K562 (cell line): ENCODE measurements at regions not wholly inside any gene's neighbourhood (a gene's known extent, or its start where the extent isn't known, plus 50 kb on each side); places are given as distances from the start of the nearest gene placed in this dataset.

Experiments
- ATAC-seq: fragments of 200-7000 bp; cut with Tn5 transposase; 3 replicates; pipeline ENCODE4 v1.9.1; 2020; ENCODE audit warnings: moderate library complexity
- BruUV-seq: library from RNA; stranded (reverse); fragments of 400-500 nt; replicated peaks from 2 replicates; lab custom pipeline; 2021; lab: Mats Ljungman, UMichigan
- CTCF ChIA-PET: fragments of 300-600 bp; formaldehyde crosslinking; extraction: SDS; loops from one replicate; lab custom pipeline; 2021; ENCODE audit warnings: low intra/inter-chr PET ratio; lab: Yijun Ruan, JAX
- POLR2A ChIA-PET: fragments of 300-600, 350-650 bp; sonication (Branson Sonifier 250); formaldehyde crosslinking; extraction: SDS; loops from one replicate; lab custom pipeline; 2021; ENCODE audit warnings: antibody characterized with exemption, inconsistent platforms; lab: Yijun Ruan, JAX
- DNase-seq, 4 experiments: peaks; one replicate each; pipeline versions ENCODE4 v3.0.0 to v3.0.0-alpha.2; 2011 to 2018; ENCODE audit warnings: low spot score in 3 of 4, mixed read lengths in 3 of 4; ENCODE audit errors: extremely low read depth in 1 of 4
- FAIRE-seq: peaks from 2 replicates; lab custom pipeline; 2011; peaks lifted over from hg19 to GRCh38; lab: Jason Lieb, UNC
- H2AFZ ChIP-seq: 2 replicates; pipeline ENCODE4 v1.6.0; 2011; ENCODE audit warnings: low read depth, low read length, control low read depth, inconsistent platforms
- H3K27ac ChIP-seq: fragments of 200-600 bp; 3 replicates; pipeline ENCODE4 v1.8.0; 2011; ENCODE audit warnings: low read depth, mild to moderate bottlenecking, control low read depth, inconsistent platforms, low read length, moderate library complexity, mixed read lengths; ENCODE audit errors: extremely low read depth
- H3K27me3 ChIP-seq, 2 experiments: fragments of 300-600 bp in 1 of 2; 2 replicates in 1 of 2; 3 replicates in 1 of 2; pipeline versions ENCODE4 v1.6.0 to v1.8.0; 2011; ENCODE audit warnings: inconsistent platforms in 2 of 2, low read length in 2 of 2, mild to moderate bottlenecking in 1 of 2, mixed read lengths in 1 of 2, moderate library complexity in 1 of 2; ENCODE audit not compliant: control insufficient read depth in 2 of 2, insufficient read depth in 2 of 2
- H3K36me3 ChIP-seq: fragments of 300-600 bp; 3 replicates; pipeline ENCODE4 v1.8.0; 2011; ENCODE audit warnings: mild to moderate bottlenecking, low read length, inconsistent platforms; ENCODE audit not compliant: control insufficient read depth, insufficient read depth
- H3K4me1 ChIP-seq, 2 experiments: fragments of 200-600 bp in 1 of 2; replicated peaks in 1 of 2; 2 replicates in 1 of 2; 3 replicates in 1 of 2; pipeline versions ENCODE4 v1.5.1 to v1.8.0; 2011; ENCODE audit warnings: inconsistent platforms in 2 of 2, low read length in 2 of 2, mild to moderate bottlenecking in 1 of 2, mixed read lengths in 1 of 2, moderate library complexity in 1 of 2; ENCODE audit not compliant: control insufficient read depth in 2 of 2, insufficient read depth in 2 of 2
- H3K4me2 ChIP-seq: 2 replicates; pipeline ENCODE4 v1.6.1; 2011; ENCODE audit warnings: low read length, control low read depth, inconsistent platforms, mixed read lengths; ENCODE audit not compliant: insufficient read depth
- H3K4me3 ChIP-seq: fragments of 200-600 bp; sonication (generic), shearing (Covaris generic); 2 replicates; pipeline ENCODE4 v1.5.1; 2016; ENCODE audit warnings: control low read depth, inconsistent platforms
- H3K79me2 ChIP-seq: fragments of 200-600 bp; 3 replicates; pipeline ENCODE4 v1.8.0; 2011; ENCODE audit warnings: low read length, inconsistent platforms; ENCODE audit not compliant: control insufficient read depth, insufficient read depth
- H3K9ac ChIP-seq, 2 experiments: 2 replicates each; pipeline versions ENCODE4 v1.6.0 to v1.6.1; 2011; ENCODE audit warnings: low read depth in 2 of 2, low read length in 2 of 2, control low read depth in 1 of 2, inconsistent platforms in 1 of 2, mild to moderate bottlenecking in 1 of 2, mixed read lengths in 1 of 2; ENCODE audit not compliant: insufficient read depth in 1 of 2
- H3K9me1 ChIP-seq: one replicate; pipeline ENCODE4 v1.6.0; 2011; ENCODE audit warnings: inconsistent platforms, mild to moderate bottlenecking, low read length, moderate library complexity; ENCODE audit not compliant: control insufficient read depth, insufficient read depth
- H3K9me3 ChIP-seq: replicated peaks from 2 replicates; pipeline ENCODE4 v1.5.1; 2011; ENCODE audit warnings: low read depth, low read length, inconsistent platforms; ENCODE audit not compliant: control insufficient read depth, insufficient read depth
- H4K20me1 ChIP-seq: replicated peaks from 2 replicates; pipeline ENCODE4 v1.6.1; 2011; ENCODE audit warnings: low read length, inconsistent platforms, mixed read lengths; ENCODE audit not compliant: control insufficient read depth, insufficient read depth
- CBFB ChIP-seq: sonication (generic); formaldehyde crosslinking; IDR thresholded peaks from 2 replicates; pipeline ENCODE4 v1.4.0; 2020; ENCODE audit warnings: mild to moderate bottlenecking, missing genetic modification reagents
- CEBPB ChIP-seq: fragments of 450-650 bp; IDR thresholded peaks from 2 replicates; pipeline ENCODE4 v1.6.1; 2016; ENCODE audit warnings: missing genetic modification characterization, missing compliant biosample characterization
- CHD2 ChIP-seq: IDR thresholded peaks from 2 replicates; pipeline ENCODE4 v1.6.1; 2011; ENCODE audit warnings: low read depth, low read length
- ETV1 ChIP-seq: fragments of 450-650 bp; conservative IDR thresholded peaks from 2 replicates; pipeline ENCODE4 v1.6.1; 2016; ENCODE audit warnings: missing genetic modification characterization, control low read depth, low read depth, missing compliant biosample characterization
- GABPB2 ChIP-seq: fragments of 250-450 bp; sonication (Bioruptor Pico); conservative IDR thresholded peaks from 2 replicates; pipeline ENCODE4 v1.5.1; 2021; ENCODE audit warnings: mild to moderate bottlenecking
- GTF2E2 ChIP-seq: fragments of 200-800 bp; sonication (Bioruptor generic); IDR thresholded peaks from 2 replicates; pipeline ENCODE4 v1.6.1; 2016; ENCODE audit warnings: missing genetic modification characterization, missing compliant biosample characterization
- HCFC1 ChIP-seq: IDR thresholded peaks from 2 replicates; pipeline ENCODE4 v1.6.1; 2012; ENCODE audit warnings: low read depth, low read length, improper control_type of control experiment
- HDAC3 ChIP-seq: fragments of 450-650 bp; IDR thresholded peaks from 2 replicates; pipeline ENCODE4 v1.6.1; 2018; ENCODE audit warnings: borderline replicate concordance, mild to moderate bottlenecking, moderate library complexity; ENCODE audit not compliant: partially characterized antibody
- KHSRP ChIP-seq: fragments of 450-650 bp; IDR thresholded peaks from 2 replicates; pipeline ENCODE4 v1.6.1; 2017
- NR2F6 ChIP-seq: fragments of 450-650 bp; formaldehyde crosslinking; IDR thresholded peaks from 2 replicates; pipeline ENCODE4 v1.4.0; 2020; ENCODE audit warnings: mild to moderate bottlenecking
- STAG1 ChIP-seq: sonication (generic); formaldehyde crosslinking; IDR thresholded peaks from 2 replicates; pipeline ENCODE4 v1.5.0; 2020; ENCODE audit warnings: missing genetic modification reagents, borderline replicate concordance
- ZNF778 ChIP-seq: fragments of 450-650 bp; formaldehyde crosslinking; IDR thresholded peaks from 2 replicates; pipeline ENCODE4 v1.4.0; 2020; ENCODE audit warnings: mild to moderate bottlenecking, moderate library complexity
- WGBS: fragments of 100-300 bp; shearing (Covaris generic); methylation state at CpG from one replicate; pipeline ENCODE4 v1.1.6; 2016; ENCODE audit warnings: low coverage, mixed read lengths; ENCODE audit not compliant: insufficient coverage; ENCODE audit errors: missing lambda C conversion rate; 5-methylcytosine and 5-hydroxymethylcytosine counted together
- in situ Hi-C: fragments of 300-500 bp; cut with MboI; formaldehyde crosslinking; loops from 4 replicates; pipeline ENCODE4 v1.15.0; 2018; ENCODE audit warnings: inconsistent platforms, mixed read lengths
- intact Hi-C: fragments of 100-400 bp; cut with micrococcal nuclease; formaldehyde crosslinking; loops from 2 replicates; pipeline ENCODE4 v1.14.2; 2022
- TF ChIP-seq, protein P1 (sequence below): fragments of 250-450 bp; sonication (Bioruptor Pico); IDR thresholded peaks from 2 replicates; pipeline ENCODE4 v1.4.0; 2020; ENCODE audit warnings: mild to moderate bottlenecking, moderate library complexity
- TF ChIP-seq, protein P2 (sequence below), 2 experiments: fragments of 450-650 bp in 1 of 2; sonication (generic) in 1 of 2; formaldehyde crosslinking in 1 of 2; IDR thresholded peaks in 1 of 2; conservative IDR thresholded peaks in 1 of 2; 2 replicates each; pipeline versions ENCODE4 v1.6.1 to v1.8.1; 2016 to 2023; ENCODE audit warnings: mild to moderate bottlenecking in 2 of 2, moderate library complexity in 2 of 2, inconsistent platforms in 1 of 2, missing genetic modification reagents in 1 of 2

DNA sequence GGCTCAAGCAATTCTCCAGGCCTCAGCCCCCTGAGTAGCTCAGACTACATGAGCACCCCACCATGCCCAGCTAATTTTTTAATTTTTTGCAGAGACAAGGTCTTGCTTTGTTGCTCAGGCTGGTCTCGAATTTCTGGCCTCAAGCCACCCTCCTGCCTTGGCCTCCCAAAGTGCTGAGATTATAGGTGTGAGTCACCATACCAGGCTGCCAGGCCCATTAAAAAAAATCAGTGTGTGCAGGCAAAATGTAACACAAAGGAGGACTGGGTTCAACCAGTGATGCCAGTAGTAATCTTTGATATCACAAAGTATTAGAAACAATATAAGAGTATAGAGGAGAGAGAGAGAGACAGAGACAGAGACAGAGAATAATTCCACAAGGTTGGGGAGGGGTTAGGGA lies 322.7 kb downstream of the MSX2 start:
- H3K27ac ChIP-seq, result no peak overlapping the region
- H3K9ac ChIP-seq, result no peak overlapping the region
- no peak overlapping the region for H3K4me3 ChIP-seq
- in situ Hi-C loops (no loop called here), intact Hi-C loops (no loop called here)
- POLR2A ChIA-PET, result interaction anchor here (1.0 kb wide), 1 partner anchor 11 kb away, joined by 3 read pairs; no protein-coding TSS in a partner anchor
- no peaks in the 10 kb centered on the region; a peak in 1 of 5 replicates for H3K27me3 ChIP-seq
- CTCF ChIA-PET, result no interaction called here
- no peaks in the 10 kb centered on the region for H4K20me1 ChIP-seq
- no TSS peak for BruUV-seq
- no peaks in the 10 kb centered on the region for H3K9me1 ChIP-seq
- no peak overlapping the region for H3K4me2 ChIP-seq
- TF ChIP-seq KHSRP (no peak), HCFC1 (no peak)
- TF ChIP-seq, protein P1, sequence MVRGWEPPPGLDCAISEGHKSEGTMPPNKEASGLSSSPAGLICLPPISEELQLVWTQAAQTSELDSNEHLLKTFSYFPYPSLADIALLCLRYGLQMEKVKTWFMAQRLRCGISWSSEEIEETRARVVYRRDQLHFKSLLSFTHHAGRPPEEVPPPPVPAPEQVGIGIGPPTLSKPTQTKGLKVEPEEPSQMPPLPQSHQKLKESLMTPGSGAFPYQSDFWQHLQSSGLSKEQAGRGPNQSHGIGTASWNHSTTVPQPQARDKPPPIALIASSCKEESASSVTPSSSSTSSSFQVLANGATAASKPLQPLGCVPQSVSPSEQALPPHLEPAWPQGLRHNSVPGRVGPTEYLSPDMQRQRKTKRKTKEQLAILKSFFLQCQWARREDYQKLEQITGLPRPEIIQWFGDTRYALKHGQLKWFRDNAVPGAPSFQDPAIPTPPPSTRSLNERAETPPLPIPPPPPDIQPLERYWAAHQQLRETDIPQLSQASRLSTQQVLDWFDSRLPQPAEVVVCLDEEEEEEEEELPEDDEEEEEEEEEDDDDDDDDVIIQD (CRISPR knock-in tag), result no peak
- H3K79me2 ChIP-seq, result no peaks in the 10 kb centered on the region
- H3K9me3 ChIP-seq, result no peaks in the 10 kb centered on the region
- 0% methylated on average over 1 of the region's 1 CpG for WGBS
- H2AFZ ChIP-seq, result no peak overlapping the region
- H3K36me3 ChIP-seq, result no peaks in the 10 kb centered on the region
- ATAC-seq, result no peak
- DNase-seq, result no peak
- H3K4me1 ChIP-seq, result no peaks in the 10 kb centered on the region
- no peak for FAIRE-seq

DNA sequence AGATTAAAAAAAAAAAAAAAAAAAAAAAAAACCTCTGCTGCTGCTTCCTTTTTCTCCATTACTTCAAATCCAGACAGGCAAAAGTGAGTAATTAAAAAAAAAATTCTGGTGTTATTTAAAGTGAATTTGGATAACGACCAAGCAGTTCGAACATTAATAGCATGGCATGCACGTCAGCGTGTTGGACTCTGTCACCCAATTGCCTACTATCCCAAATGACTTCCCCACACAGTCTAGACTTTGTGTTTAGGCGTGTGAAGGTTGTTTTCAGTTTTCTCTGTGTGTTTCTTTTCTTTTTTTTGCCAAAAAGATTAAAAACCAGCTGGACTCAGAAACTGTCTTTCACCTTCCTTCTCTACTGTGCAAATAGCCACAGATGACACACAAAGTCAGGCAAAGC lies 321.4 kb downstream of the MSX2 start:
- Histone ChIP-seq H3K27ac (no peak overlapping the region), H3K79me2 (no peaks in the 10 kb centered on the region), H3K36me3 (no peaks in the 10 kb centered on the region), H4K20me1 (no peaks in the 10 kb centered on the region), H2AFZ (no peak overlapping the region), H3K9ac (no peak overlapping the region), H3K9me1 (no peaks in the 10 kb centered on the region), H3K4me3 (no peak overlapping the region), H3K4me1 (no peaks in the 10 kb centered on the region), H3K27me3 (no peaks in the 10 kb centered on the region; a peak in 1 of 5 replicates), H3K4me2 (no peak overlapping the region), H3K9me3 (no peaks in the 10 kb centered on the region)
- ATAC-seq, result no peak
- FAIRE-seq, result no peak
- ChIA-PET POLR2A (interaction anchor here (0.6 kb wide), 1 partner anchor 19 kb away, joined by 4 read pairs; no protein-coding TSS in a partner anchor), CTCF (no interaction called here)
- intact Hi-C loops (no loop called here), in situ Hi-C loops (no loop called here)
- no peak for DNase-seq
- no peak for TF ChIP-seq CEBPB (tag)
- no peak for TF ChIP-seq STAG1 (CRISPR knock-in tag)
- no peak for TF ChIP-seq ETV1 (tag)
- TF ChIP-seq ZNF778 (CRISPR knock-in tag), result no peak
- no peak for TF ChIP-seq NR2F6 (CRISPR knock-in tag)
- TF ChIP-seq HDAC3, result no peak
- no peak for TF ChIP-seq CHD2
- TF ChIP-seq, protein P2, sequence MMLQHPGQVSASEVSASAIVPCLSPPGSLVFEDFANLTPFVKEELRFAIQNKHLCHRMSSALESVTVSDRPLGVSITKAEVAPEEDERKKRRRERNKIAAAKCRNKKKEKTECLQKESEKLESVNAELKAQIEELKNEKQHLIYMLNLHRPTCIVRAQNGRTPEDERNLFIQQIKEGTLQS (IDR thresholded peaks at IDR 0.05), result no peak
- TF ChIP-seq, protein P2 (CRISPR knock-in tag; conservative IDR thresholded peaks at IDR 0.05), result no peak
- TF ChIP-seq GABPB2, result no peak
- TF ChIP-seq CBFB (CRISPR knock-in tag), result no peak
- no peak for TF ChIP-seq GTF2E2 (tag)
- 0% methylated on average over 5 of the region's 5 CpGs for WGBS
- BruUV-seq, result no TSS peak
